GM12872 (cell line): ENCODE measurements at regions not wholly inside any gene's neighbourhood (a gene's known extent, or its start where the extent isn't known, plus 50 kb on each side); places are given as distances from the start of the nearest gene placed in this dataset.

Experiments
- CTCF ChIP-seq: IDR thresholded peaks from 3 replicates; pipeline ENCODE4 v1.5.1; 2011; ENCODE audit warnings: low read depth, mild to moderate bottlenecking, low read length, moderate library complexity; ENCODE audit not compliant: insufficient read depth

GRCh38 chr6:51511081-51511480, 576.3 kb downstream of the PKHD1 start:
- no peak for TF ChIP-seq CTCF

- TF ChIP-seq CTCF = no peak
Observed at GRCh38 chr6:51513891-51514747, 573.3 kb downstream of the PKHD1 start.

GRCh38 chr6:51514748-51515402, 572.5 kb downstream of the PKHD1 start:
- 0 out of 3 replicates have a peak, but pooled peaks have one; percentile 16 for TF ChIP-seq CTCF

GRCh38 chr6:51526049-51526448, 561.4 kb downstream of the PKHD1 start:
- TF ChIP-seq CTCF = no peak

GRCh38 chr6:51526922-51527321, 560.5 kb downstream of the PKHD1 start:
- no peak for TF ChIP-seq CTCF

- no peak for TF ChIP-seq CTCF
Observed at GRCh38 chr6:51528556-51528955, 558.9 kb downstream of the PKHD1 start.

- no peak for TF ChIP-seq CTCF
Observed at GRCh38 chr6:51529240-51529639, 558.2 kb downstream of the PKHD1 start.
